ENCODE measurements at regions not wholly inside any gene's neighbourhood (a gene's known extent, or its start where the extent isn't known, plus 50 kb on each side); places are given as distances from the start of the nearest gene placed in this dataset.

DNA sequence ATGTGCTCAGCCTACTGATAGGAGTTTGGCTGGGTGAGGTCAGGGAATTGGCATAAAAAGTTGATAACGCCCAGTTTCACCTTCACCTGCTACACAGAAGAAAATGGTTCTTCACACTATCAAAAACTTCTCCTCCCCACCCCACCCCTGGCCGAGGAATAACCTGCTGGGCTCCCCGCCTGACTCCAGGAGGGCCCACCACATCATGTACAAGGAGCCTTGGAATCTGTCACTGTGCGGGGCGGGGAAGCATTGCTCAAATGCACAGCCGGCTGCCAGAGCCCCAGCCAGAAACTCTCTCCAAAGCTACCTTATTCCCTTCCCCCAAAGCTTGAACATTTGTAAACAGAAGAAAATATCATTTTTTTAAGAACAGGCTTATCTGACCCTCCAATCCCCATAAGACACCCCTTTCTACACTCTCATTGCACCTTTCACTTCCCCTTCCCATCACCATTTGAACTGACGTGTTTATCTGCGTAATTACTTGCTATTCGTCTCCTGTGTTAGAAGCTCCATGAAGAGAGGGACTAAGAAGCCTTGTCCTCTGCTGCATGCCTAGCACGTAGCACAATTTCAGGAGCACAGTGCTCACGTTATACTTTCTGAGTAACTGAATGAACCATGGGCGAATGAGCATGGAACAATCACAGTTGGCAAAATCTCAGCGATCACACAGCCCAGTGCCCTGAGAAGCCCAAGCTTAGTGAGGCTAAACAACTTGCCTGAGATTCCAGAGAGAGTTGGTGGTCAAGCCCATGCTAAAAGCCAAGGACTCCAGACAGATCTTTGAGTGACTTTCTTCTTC lies 82.9 kb downstream of the HES1 start:
- TF ChIP-seq, protein P1, sequence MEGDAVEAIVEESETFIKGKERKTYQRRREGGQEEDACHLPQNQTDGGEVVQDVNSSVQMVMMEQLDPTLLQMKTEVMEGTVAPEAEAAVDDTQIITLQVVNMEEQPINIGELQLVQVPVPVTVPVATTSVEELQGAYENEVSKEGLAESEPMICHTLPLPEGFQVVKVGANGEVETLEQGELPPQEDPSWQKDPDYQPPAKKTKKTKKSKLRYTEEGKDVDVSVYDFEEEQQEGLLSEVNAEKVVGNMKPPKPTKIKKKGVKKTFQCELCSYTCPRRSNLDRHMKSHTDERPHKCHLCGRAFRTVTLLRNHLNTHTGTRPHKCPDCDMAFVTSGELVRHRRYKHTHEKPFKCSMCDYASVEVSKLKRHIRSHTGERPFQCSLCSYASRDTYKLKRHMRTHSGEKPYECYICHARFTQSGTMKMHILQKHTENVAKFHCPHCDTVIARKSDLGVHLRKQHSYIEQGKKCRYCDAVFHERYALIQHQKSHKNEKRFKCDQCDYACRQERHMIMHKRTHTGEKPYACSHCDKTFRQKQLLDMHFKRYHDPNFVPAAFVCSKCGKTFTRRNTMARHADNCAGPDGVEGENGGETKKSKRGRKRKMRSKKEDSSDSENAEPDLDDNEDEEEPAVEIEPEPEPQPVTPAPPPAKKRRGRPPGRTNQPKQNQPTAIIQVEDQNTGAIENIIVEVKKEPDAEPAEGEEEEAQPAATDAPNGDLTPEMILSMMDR (IDR thresholded peaks at IDR 0.05), result no peak
- TF ChIP-seq POLR2AphosphoS5 (IDR thresholded peaks at IDR 0.05), result no peak

Measured in breast epithelium (tissue), 3 donors.